ENCODE measurements at regions not wholly inside any gene's neighbourhood (a gene's known extent, or its start where the extent isn't known, plus 50 kb on each side); places are given as distances from the start of the nearest gene placed in this dataset.

DNA sequence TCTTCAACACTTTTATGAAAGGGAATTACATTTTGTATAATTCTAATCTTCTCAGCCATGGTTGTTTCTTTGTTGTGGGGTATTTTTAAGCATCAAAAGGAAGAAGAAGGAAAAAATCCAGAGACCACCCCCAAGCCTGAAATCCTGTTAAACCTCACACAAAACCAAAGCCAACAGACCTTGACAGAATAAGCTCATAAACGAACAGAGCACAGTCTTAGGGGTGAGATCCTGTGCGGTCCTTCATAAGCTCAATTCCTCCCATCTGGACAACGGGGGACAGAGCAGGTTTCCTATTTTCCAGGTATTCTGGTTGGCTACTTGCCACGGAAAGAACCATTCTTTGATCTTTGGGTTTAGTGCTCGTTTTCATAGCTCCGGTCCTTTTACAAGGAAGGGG is 151.3 kb upstream of the SULF2 start:
- Histone ChIP-seq H3K9me3 (ENCODE audit: severe bottlenecking) (no peaks in the 10 kb centered on the region), H3K27ac (peak overlapping the region; percentile 50), H3K36me3 (no peaks in the 10 kb centered on the region), H3K27me3 (ENCODE audit: insufficient read depth, low read depth, severe bottlenecking) (no peaks in the 10 kb centered on the region), H3K4me3 (ENCODE audit: low read depth, low read length) (no peak overlapping the region)
- no peak for TF ChIP-seq CTCF (IDR thresholded peaks at IDR 0.05; ENCODE audit: low read depth, low read length)
- DNase-seq: peak; percentile 34

- H3K27me3 ChIP-seq (ENCODE audit: insufficient read depth, low read depth, severe bottlenecking): no peaks in the 10 kb centered on the region
- no peak overlapping the region for H3K27ac ChIP-seq
- H3K4me3 ChIP-seq (ENCODE audit: low read depth, low read length): no peak overlapping the region
- H3K36me3 ChIP-seq: no peaks in the 10 kb centered on the region
- no peak for TF ChIP-seq CTCF (IDR thresholded peaks at IDR 0.05; ENCODE audit: low read depth, low read length)
- H3K9me3 ChIP-seq (ENCODE audit: severe bottlenecking): no peaks in the 10 kb centered on the region
- no peak for DNase-seq
These were observed 149.5 kb upstream of the SULF2 start for GRCh38 chr20:47934761-47935160.

- no peaks in the 10 kb centered on the region for H3K27me3 ChIP-seq (ENCODE audit: insufficient read depth, low read depth, severe bottlenecking)
- no peaks in the 10 kb centered on the region for H3K9me3 ChIP-seq (ENCODE audit: severe bottlenecking)
- no peak for DNase-seq
- no peaks in the 10 kb centered on the region for H3K36me3 ChIP-seq
- H3K4me3 ChIP-seq (ENCODE audit: low read depth, low read length): no peak overlapping the region
- TF ChIP-seq CTCF (IDR thresholded peaks at IDR 0.05; ENCODE audit: low read depth, low read length): no peak
- no peak overlapping the region for H3K27ac ChIP-seq
These were observed 146.2 kb upstream of the SULF2 start for GRCh38 chr20:47931443-47931842.

GRCh38 chr20:47931002-47931401 is 145.7 kb upstream of the SULF2 start:
- H3K36me3 ChIP-seq: no peaks in the 10 kb centered on the region
- no peak overlapping the region for H3K27ac ChIP-seq
- H3K4me3 ChIP-seq (ENCODE audit: low read depth, low read length): no peak overlapping the region
- no peaks in the 10 kb centered on the region for H3K9me3 ChIP-seq (ENCODE audit: severe bottlenecking)
- DNase-seq: no peak
- TF ChIP-seq CTCF (IDR thresholded peaks at IDR 0.05; ENCODE audit: low read depth, low read length): no peak
- no peaks in the 10 kb centered on the region for H3K27me3 ChIP-seq (ENCODE audit: insufficient read depth, low read depth, severe bottlenecking)

DNA sequence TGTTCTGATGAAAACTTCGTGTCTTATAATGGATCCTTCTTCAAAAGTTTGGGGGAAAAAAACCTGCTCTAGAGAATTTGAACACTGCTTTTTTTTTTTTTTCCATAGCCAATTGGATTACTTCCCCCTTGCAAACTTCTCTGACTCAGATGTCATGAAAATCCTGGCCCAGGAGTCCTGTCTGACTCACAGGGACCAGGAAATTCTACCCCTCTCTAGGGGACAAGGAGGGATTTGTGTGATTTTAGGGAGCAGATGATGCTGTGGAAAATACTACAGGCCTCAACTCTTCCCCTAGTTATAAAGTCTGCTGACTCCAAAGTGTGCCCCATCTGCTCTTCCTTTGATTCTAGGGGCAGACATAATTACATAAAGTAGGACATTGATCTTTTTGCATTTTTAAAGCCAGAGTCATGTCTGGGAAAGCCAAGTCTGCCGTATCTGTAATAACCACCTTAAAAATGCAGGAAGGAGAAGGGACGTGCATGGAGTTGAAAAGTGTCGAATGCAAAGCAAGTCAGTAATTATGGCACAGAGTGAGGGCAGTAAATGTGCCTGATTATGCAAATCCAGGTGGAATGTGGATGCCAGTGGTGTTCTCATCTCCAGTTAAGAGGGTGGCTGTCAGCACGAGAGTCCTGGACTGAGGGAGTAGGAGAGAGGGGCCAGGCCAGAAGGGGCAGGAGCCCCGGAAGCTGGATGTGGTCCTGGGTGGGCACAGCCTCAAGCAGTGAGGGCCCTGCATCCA is 144.3 kb upstream of the SULF2 start:
- Histone ChIP-seq H3K9me3 (ENCODE audit: severe bottlenecking) (no peaks in the 10 kb centered on the region), H3K36me3 (no peaks in the 10 kb centered on the region), H3K27me3 (ENCODE audit: insufficient read depth, low read depth, severe bottlenecking) (no peaks in the 10 kb centered on the region), H3K27ac (no peak overlapping the region), H3K4me3 (ENCODE audit: low read depth, low read length) (no peak overlapping the region)
- DNase-seq: no peak
- no peak for TF ChIP-seq CTCF (IDR thresholded peaks at IDR 0.05; ENCODE audit: low read depth, low read length)

- no peak overlapping the region for H3K27ac ChIP-seq
These were observed 142.7 kb upstream of the SULF2 start for GRCh38 chr20:47927944-47928343.

More at GRCh38 chr20:47927944-47928343, 142.7 kb upstream of the SULF2 start:
- Histone ChIP-seq H3K27me3 (ENCODE audit: insufficient read depth, low read depth, severe bottlenecking) (no peaks in the 10 kb centered on the region), H3K36me3 (no peaks in the 10 kb centered on the region), H3K9me3 (ENCODE audit: severe bottlenecking) (no peaks in the 10 kb centered on the region), H3K4me3 (ENCODE audit: low read depth, low read length) (no peak overlapping the region)
- DNase-seq: no peak
- no peak for TF ChIP-seq CTCF (IDR thresholded peaks at IDR 0.05; ENCODE audit: low read depth, low read length)

Data from WERI-Rb-1 (cell line).